ENCODE measurements at regions not wholly inside any gene's neighbourhood (a gene's known extent, or its start where the extent isn't known, plus 50 kb on each side); places are given as distances from the start of the nearest gene placed in this dataset.

DNA sequence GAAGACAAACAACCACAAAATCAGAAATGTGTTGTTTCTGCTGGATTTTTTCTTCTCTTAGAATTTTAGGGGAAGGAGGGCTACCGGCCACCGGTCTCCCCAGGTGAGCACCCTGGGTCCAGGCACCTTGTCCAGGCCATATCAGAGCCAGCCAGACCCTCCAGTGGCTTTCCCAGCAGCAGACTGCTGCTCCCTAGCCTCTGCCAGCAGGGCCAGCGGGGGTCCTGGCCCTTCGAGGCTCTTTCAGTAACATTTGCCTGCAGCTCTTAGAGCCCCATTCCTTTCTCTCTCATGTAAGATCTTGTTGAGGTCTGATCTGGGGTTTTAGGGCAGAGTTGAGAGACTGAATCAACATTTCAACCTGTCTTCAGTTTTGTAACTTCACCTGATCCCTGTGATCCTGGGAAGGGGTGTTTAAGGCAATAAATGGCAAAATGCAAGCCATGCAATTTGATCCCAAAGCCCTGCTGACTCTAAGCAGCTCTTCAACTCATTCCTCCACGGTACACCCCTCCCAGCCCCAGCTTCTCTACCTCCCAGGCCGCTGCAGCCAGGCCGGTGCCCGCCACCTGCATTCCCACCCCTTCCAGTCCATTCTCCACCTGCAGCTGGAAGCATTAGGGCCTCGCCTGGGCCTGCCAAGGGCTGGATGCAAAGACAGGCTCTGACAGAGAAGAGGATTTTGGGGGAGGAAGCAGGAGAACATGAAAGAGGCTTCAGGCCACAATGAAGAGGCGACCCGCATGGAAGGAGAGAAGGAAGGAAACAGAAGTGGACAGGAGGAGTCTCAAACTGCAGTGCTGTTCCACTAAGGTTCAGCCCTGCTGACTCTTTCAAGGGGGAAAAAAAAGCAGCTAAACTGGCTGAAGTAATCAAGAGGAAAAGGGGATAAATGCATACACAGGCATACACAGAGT lies 113.0 kb upstream of the FGF3 start:
- peak; percentile 5 for DNase-seq
- Histone ChIP-seq H3K27me3 (no peaks in the 10 kb centered on the region), H3K36me3 (no peaks in the 10 kb centered on the region), H3K4me3 (ENCODE audit: low read depth, low read length) (no peak overlapping the region), H3K9me3 (no peaks in the 10 kb centered on the region), H3K4me1 (no peaks in the 10 kb centered on the region; the same call in 1 of the 2 replicates)
- TF ChIP-seq, protein P1, sequence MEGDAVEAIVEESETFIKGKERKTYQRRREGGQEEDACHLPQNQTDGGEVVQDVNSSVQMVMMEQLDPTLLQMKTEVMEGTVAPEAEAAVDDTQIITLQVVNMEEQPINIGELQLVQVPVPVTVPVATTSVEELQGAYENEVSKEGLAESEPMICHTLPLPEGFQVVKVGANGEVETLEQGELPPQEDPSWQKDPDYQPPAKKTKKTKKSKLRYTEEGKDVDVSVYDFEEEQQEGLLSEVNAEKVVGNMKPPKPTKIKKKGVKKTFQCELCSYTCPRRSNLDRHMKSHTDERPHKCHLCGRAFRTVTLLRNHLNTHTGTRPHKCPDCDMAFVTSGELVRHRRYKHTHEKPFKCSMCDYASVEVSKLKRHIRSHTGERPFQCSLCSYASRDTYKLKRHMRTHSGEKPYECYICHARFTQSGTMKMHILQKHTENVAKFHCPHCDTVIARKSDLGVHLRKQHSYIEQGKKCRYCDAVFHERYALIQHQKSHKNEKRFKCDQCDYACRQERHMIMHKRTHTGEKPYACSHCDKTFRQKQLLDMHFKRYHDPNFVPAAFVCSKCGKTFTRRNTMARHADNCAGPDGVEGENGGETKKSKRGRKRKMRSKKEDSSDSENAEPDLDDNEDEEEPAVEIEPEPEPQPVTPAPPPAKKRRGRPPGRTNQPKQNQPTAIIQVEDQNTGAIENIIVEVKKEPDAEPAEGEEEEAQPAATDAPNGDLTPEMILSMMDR (IDR thresholded peaks at IDR 0.05; ENCODE audit: low read depth, low read length), result no peak

DNA sequence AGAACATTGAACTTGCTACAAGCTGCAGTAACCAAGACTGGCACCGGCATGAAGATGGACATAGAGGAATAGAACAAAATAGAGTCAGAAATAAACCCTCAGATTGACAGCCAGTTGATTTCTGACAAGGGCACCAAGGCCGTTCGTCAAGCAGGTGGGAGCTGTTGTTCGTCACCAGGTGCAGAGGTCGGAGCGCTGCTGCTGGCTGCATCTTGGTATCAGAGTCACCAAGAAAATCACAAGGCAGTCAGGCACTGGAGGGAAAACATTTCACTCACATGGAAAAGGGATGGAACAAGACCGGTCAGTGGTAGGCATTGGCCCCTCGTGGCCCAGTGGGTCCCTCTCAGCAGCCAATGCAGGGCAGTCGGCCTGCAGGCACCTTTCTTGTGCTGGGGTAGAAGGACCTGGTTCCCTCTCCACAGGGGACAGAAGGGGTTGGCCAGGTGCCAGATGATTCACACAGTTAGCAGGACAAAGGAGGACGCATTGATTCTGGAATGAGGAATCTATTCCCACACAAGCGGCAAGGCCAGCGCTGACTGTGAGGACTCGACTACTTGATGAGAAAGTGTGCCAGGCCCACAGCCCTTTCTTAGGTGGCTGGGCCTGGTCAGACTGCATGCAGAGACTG lies 115.8 kb upstream of the FGF3 start:
- no peaks in the 10 kb centered on the region for H3K27me3 ChIP-seq

GRCh38 chr11:69935941-69936505 lies 116.8 kb upstream of the FGF3 start:
- no peaks in the 10 kb centered on the region for H3K27me3 ChIP-seq
- H3K9me3 ChIP-seq, result no peaks in the 10 kb centered on the region
- DNase-seq, result no peak
- peaks cover 12% of the 10 kb centered on the region for H3K4me1 ChIP-seq
- no peak overlapping the region for H3K4me3 ChIP-seq (ENCODE audit: low read depth, low read length)
- TF ChIP-seq, protein P1 (IDR thresholded peaks at IDR 0.05; ENCODE audit: low read depth, low read length), result no peak
- H3K36me3 ChIP-seq, result no peaks in the 10 kb centered on the region

More for the DNA sequence above, 115.8 kb upstream of the FGF3 start:
- Histone ChIP-seq H3K4me3 (ENCODE audit: low read depth, low read length) (no peak overlapping the region), H3K4me1 (peaks cover 8% of the 10 kb centered on the region), H3K36me3 (no peaks in the 10 kb centered on the region), H3K9me3 (no peaks in the 10 kb centered on the region)
- DNase-seq, result peak; percentile 74
- TF ChIP-seq, protein P1 (IDR thresholded peaks at IDR 0.05; ENCODE audit: low read depth, low read length), result no peak

GRCh38 chr11:69936771-69937170 lies 117.6 kb upstream of the FGF3 start:
- Histone ChIP-seq H3K27me3 (no peaks in the 10 kb centered on the region), H3K4me3 (ENCODE audit: low read depth, low read length) (no peak overlapping the region), H3K9me3 (no peaks in the 10 kb centered on the region), H3K4me1 (peaks cover 12% of the 10 kb centered on the region), H3K36me3 (no peaks in the 10 kb centered on the region)
- no peak for DNase-seq
- TF ChIP-seq, protein P1 (IDR thresholded peaks at IDR 0.05; ENCODE audit: low read depth, low read length), result no peak

DNA sequence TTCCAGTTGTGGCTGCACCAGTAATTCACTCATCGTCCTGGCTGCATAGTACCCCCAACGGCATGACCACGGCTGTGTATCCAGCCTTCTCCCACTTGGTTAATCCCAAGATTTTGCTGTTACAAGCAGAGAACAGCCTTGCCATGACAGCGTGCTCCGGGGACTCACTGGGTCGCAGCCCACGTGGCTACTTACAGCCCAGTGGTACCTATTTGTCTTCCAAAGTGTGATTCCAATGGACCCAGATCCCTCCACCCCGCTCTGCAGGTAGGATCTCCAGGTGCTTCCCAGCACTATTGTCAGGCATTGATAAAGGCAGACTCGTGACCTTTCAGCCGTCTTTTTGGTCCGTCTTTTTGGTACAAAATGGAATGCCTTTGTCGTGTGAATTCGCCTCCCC lies 119.0 kb upstream of the FGF3 start:
- DNase-seq, result no peak
- no peaks in the 10 kb centered on the region for H3K27me3 ChIP-seq
- no peaks in the 10 kb centered on the region for H3K36me3 ChIP-seq
- H3K4me1 ChIP-seq, result peaks cover 12% of the 10 kb centered on the region
- no peak overlapping the region for H3K4me3 ChIP-seq (ENCODE audit: low read depth, low read length)
- TF ChIP-seq, protein P1 (IDR thresholded peaks at IDR 0.05; ENCODE audit: low read depth, low read length), result no peak
- no peaks in the 10 kb centered on the region for H3K9me3 ChIP-seq
